Ovary (tissue), 3 donors: ENCODE measurements at regions not wholly inside any gene's neighbourhood (a gene's known extent, or its start where the extent isn't known, plus 50 kb on each side); places are given as distances from the start of the nearest gene placed in this dataset.

Experiments
- CTCF ChIP-seq, 3 donors: fragments of 450-650 bp in 2 of 3; fragments of 200-600 bp in 1 of 3; IDR thresholded peaks; one replicate each; pipeline versions ENCODE4 v1.5.1 to v1.8.0; 2016 to 2022; ENCODE audit warnings: antibody characterized with exemption in 3 of 3, mild to moderate bottlenecking in 1 of 3
- EP300 ChIP-seq: sonication (generic); formaldehyde crosslinking; IDR thresholded peaks from one replicate; pipeline ENCODE4 v1.6.1; 2017; ENCODE audit warnings: antibody characterized with exemption
- donor health status: DM: no; HTN: no; CAD: no.

GRCh38 chr6:98382246-98382645, 452.1 kb upstream of the POU3F2 start:
- no peak for TF ChIP-seq EP300
- no peak for TF ChIP-seq CTCF (IDR thresholded peaks at IDR 0.05)
